ENCODE measurements at regions not wholly inside any gene's neighbourhood (a gene's known extent, or its start where the extent isn't known, plus 50 kb on each side); places are given as distances from the start of the nearest gene placed in this dataset.
"Not testable (repeated sequence)": the region's sequence is repeated elsewhere in the genome, so short reads cannot be mapped to it uniquely, and the experiment has no call there.

DNA sequence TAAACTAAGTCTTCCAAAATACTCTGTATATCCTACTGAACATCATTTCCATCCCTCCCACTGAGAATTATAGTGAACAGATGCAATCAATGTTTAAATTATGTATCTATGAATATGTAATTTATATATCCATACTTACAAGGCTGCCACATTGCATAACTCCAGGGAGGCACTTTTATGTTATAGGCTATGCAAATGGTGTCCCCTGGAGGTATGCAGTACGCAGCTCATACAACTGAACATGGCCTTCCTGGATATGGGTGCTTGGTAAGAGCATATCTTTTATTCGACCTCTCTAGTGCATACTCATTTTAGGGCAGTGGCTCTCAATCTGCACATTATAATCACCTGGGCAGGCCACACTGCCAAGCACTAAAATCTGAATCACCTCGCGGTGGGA, 127.3 kb downstream of the BANF2 start:
- no peaks in the 10 kb centered on the region for H3K27me3 Mint-ChIP-seq
- H3K27ac Mint-ChIP-seq: no peak overlapping the region
- no peak overlapping the region for H3K4me3 Mint-ChIP-seq
- H3K36me3 Mint-ChIP-seq (ENCODE audit: low read depth): no peaks in the 10 kb centered on the region
- H3K4me1 Mint-ChIP-seq (ENCODE audit: low read depth): peaks cover 8% of the 10 kb centered on the region
- intact Hi-C loops (cut with micrococcal nuclease): no loop called here
- H3K9me3 Mint-ChIP-seq: no peaks in the 10 kb centered on the region

DNA sequence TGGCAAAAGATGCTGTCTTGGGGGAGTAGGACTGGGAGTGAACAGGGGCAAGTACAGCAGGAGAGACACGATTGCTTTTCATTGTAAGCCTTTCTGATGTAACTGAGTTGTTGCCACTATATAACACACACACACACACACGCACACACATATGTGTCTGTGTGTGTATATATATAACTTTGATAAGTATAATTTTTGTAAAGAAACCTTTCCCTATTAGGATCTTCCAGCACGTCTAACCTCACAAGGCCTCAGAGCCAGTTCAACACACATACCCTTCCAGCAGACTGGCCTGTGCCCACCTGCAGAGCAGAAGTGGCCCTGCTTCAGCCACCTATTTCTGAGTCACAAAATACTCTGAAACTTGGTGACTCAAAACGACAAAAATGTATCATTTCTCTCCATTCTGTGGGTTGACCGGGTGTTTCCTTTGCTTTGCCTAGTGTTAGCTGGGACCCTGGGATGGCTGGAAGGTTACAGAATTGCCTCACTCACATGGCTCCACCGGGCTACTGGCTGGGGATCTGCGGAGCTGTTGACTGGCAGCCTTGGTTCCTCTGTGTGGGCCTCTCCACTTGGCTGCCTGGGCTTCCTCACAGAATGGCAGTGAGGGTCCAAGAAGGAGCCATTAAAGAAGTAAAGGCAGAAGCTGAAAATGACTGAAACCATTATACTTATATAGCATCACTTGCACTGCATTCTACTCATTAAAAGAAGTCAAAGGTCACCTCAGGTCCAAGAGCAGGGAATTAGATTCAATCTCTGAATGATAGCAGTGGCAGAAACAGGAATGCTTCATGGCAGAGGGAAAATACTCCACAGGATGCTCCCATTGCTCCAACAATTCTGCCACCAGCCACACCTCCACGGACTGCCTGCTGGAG, 126.4 kb downstream of the BANF2 start:
- intact Hi-C loops (cut with micrococcal nuclease): no loop called here
- Mint-ChIP-seq H3K27me3 (no peaks in the 10 kb centered on the region), H3K9me3 (no peaks in the 10 kb centered on the region), H3K4me1 (ENCODE audit: low read depth) (peaks cover 8% of the 10 kb centered on the region), H3K4me3 (no peak overlapping the region), H3K27ac (no peak overlapping the region), H3K36me3 (ENCODE audit: low read depth) (no peaks in the 10 kb centered on the region)

- no peak overlapping the region for H3K27ac Mint-ChIP-seq
- H3K27me3 Mint-ChIP-seq: peaks cover 2% of the 10 kb centered on the region
- no peaks in the 10 kb centered on the region for H3K9me3 Mint-ChIP-seq
- peaks cover 8% of the 10 kb centered on the region for H3K4me1 Mint-ChIP-seq (ENCODE audit: low read depth)
- intact Hi-C loops (cut with micrococcal nuclease): no loop called here
- no peaks in the 10 kb centered on the region for H3K36me3 Mint-ChIP-seq (ENCODE audit: low read depth)
- no peak overlapping the region for H3K4me3 Mint-ChIP-seq
These were observed 125.6 kb downstream of the BANF2 start for GRCh38 chr20:17825252-17825959.

DNA sequence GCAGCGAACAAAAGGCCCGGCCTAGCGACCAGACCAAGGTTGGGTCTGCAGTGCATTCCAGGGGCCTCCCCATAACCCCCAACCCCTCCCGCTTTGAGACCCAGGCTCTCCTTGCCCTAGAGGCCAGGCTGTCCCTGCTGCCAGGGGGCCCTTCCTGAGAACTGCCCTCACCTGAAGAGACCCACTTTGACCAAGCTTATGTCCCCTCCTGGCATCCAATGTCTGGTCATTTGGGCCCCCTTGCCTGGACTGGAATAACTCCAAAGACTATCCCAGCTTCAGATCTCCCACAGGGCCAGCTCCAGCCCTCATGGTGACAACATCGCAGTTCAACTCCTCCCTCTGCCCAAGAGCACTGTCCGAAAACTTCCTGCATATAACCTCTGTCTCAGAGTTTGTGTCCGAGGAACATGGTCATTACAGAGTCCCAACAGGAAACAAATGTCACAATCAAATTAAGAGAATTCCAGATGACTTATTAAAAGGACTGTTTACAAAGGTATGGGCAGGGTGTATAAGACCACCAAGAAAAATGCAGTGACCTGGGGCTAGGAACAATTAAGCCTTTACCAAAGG, 125.0 kb downstream of the BANF2 start:
- Mint-ChIP-seq H3K9me3 (peaks cover under 1% of the 10 kb centered on the region), H3K4me1 (ENCODE audit: low read depth) (peaks cover 8% of the 10 kb centered on the region), H3K36me3 (ENCODE audit: low read depth) (no peaks in the 10 kb centered on the region), H3K4me3 (no peak overlapping the region), H3K27ac (no peak overlapping the region), H3K27me3 (peaks cover 2% of the 10 kb centered on the region)
- intact Hi-C loops (cut with micrococcal nuclease): no loop called here

- no peaks in the 10 kb centered on the region for H3K36me3 Mint-ChIP-seq (ENCODE audit: low read depth)
- peaks cover 2% of the 10 kb centered on the region for H3K27me3 Mint-ChIP-seq
- no peak overlapping the region for H3K27ac Mint-ChIP-seq
- H3K4me1 Mint-ChIP-seq (ENCODE audit: low read depth): peaks cover 8% of the 10 kb centered on the region
- H3K4me3 Mint-ChIP-seq: no peak overlapping the region
- peaks cover 8% of the 10 kb centered on the region for H3K9me3 Mint-ChIP-seq
- intact Hi-C loops (cut with micrococcal nuclease): no loop called here
These were observed 123.8 kb downstream of the BANF2 start for GRCh38 chr20:17823409-17824144.

GRCh38 chr20:17822540-17823408, 123.0 kb downstream of the BANF2 start:
- Mint-ChIP-seq H3K27ac (no peak overlapping the region), H3K9me3 (peaks cover 8% of the 10 kb centered on the region), H3K27me3 (peaks cover 2% of the 10 kb centered on the region), H3K36me3 (ENCODE audit: low read depth) (no peaks in the 10 kb centered on the region), H3K4me3 (no peak overlapping the region), H3K4me1 (ENCODE audit: low read depth) (peaks cover 8% of the 10 kb centered on the region)
- intact Hi-C loops (cut with micrococcal nuclease): no loop called here

GRCh38 chr20:17822039-17822438, 122.3 kb downstream of the BANF2 start:
- intact Hi-C loops (cut with micrococcal nuclease): no loop called here
- H3K4me3 Mint-ChIP-seq: no peak overlapping the region
- peaks cover 8% of the 10 kb centered on the region for H3K4me1 Mint-ChIP-seq (ENCODE audit: low read depth)
- no peak overlapping the region for H3K27ac Mint-ChIP-seq
- peaks cover 8% of the 10 kb centered on the region for H3K9me3 Mint-ChIP-seq
- H3K36me3 Mint-ChIP-seq (ENCODE audit: low read depth): no peaks in the 10 kb centered on the region
- peaks cover 2% of the 10 kb centered on the region for H3K27me3 Mint-ChIP-seq

DNA sequence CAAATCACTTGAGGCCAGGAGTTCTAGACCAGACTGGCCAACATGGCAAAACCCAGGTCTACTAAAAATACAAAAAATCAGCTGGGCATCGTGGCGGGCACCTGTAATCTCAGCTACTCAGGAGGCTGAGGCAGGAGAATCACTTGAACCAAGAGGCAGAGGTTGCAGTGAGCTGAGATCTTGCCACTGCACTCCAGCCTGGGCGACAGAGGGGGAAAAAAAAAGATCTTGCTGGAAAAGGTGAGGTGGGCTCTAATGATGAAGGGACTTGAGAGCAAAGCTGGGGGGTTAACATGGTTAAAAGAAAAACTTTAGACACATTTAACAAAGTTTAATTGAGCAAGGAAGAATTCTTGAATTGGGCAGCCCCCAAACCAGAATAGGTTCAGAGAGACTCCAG, 121.8 kb downstream of the BANF2 start:
- H3K27me3 Mint-ChIP-seq; H3K9me3 Mint-ChIP-seq; H3K4me3 Mint-ChIP-seq; H3K36me3 Mint-ChIP-seq (ENCODE audit: low read depth); intact Hi-C loops (cut with micrococcal nuclease); H3K27ac Mint-ChIP-seq; H3K4me1 Mint-ChIP-seq (ENCODE audit: low read depth): not testable (repeated sequence)

DNA sequence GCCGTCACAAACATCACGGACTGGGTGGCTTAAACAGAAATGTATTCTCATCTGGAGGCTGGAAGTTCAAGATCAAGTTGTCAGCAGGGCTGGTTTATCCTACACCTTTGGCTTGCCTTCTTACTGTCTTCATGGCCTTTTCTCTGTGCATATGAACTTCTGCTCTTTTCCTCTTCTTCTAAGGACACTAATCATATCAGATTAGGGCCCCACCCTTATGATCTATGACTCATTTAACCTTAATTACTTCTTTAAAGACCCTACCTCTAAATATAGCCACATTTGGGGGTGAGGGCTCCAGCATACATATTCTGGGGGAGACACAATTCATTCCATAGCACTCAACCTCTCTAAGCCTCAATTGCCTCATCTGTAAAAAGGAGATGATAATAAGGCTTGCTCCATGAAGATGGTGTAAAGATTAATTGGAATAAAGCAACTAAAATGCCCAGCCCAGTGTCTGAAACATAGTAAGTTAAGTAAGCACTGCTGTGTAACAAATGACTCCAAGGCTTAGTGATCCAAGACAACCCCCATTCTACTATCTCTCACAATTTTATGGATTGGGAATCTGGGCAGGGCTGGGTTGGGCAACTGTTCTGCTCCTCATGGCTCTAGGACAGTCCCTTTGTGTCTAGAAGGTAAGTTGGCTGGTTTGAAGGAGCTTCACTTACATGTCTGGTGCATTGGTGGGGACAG, 119.8 kb downstream of the BANF2 start:
- H3K27ac Mint-ChIP-seq: no peak overlapping the region
- H3K36me3 Mint-ChIP-seq (ENCODE audit: low read depth): no peaks in the 10 kb centered on the region
- intact Hi-C loops (cut with micrococcal nuclease): no loop called here
- no peak overlapping the region for H3K4me3 Mint-ChIP-seq
- no peaks in the 10 kb centered on the region for H3K4me1 Mint-ChIP-seq (ENCODE audit: low read depth)
- H3K27me3 Mint-ChIP-seq: peaks cover 2% of the 10 kb centered on the region
- H3K9me3 Mint-ChIP-seq: peaks cover 8% of the 10 kb centered on the region

DNA sequence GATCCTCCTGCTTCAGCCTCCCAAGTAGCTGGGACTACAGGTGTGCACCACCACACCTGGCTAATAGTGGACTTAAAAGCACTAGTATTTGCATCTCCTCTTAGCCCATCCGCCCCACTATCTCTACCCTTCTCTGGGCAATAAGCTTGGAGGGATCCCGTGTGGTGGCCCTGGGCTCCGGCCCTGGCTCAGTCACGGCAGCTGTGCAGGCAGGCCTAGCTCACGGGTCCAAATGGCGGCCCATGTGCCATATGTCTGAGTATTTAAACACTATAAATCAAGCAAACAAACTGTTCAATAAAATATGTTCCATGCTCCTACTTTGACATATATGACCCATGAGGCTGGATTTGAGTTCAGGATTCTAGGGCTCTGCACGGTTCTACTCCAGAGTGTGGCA, 118.4 kb downstream of the BANF2 start:
- peaks cover 2% of the 10 kb centered on the region for H3K27me3 Mint-ChIP-seq
- no peaks in the 10 kb centered on the region for H3K4me1 Mint-ChIP-seq (ENCODE audit: low read depth)
- no peak overlapping the region for H3K27ac Mint-ChIP-seq
- intact Hi-C loops (cut with micrococcal nuclease): no loop called here
- no peak overlapping the region for H3K4me3 Mint-ChIP-seq
- H3K36me3 Mint-ChIP-seq (ENCODE audit: low read depth): no peaks in the 10 kb centered on the region
- H3K9me3 Mint-ChIP-seq: peaks cover 8% of the 10 kb centered on the region

DNA sequence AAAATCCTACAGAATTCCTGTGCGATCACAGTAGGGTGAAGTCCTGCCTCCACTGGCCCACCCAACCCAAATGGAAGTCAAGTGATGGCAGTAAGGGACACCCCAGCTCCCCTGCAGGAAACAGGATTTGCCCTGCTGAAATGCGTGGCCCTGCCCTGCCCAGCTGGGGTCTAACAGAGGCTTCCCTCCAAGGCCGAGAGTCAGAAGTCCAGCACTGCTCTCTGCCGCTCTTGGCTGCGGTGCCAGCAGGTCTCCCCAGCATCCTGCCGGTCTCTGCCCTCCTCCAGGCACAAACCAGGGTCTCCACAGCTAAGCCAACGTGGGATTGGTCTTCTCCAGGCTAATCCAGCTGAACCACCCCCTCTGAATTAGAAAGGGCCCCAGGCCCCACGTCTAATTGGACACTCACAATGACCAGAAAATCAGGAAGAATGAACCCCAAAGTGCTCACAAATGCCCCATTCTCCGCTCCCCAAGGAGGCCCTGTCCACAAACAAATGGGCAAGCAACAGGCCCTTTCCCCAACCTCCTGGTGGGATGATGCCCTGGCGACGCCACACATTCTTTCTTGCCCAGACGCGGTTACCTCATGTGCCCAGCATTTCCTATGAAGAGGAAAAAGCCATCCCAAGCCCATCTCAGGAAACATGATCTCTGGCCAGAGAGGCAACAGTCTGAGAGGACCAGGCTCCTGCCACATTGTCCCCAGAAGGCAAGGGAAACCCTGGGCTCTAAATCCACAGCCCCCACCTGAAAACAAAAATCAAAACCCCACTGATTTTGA, 117.2 kb downstream of the BANF2 start:
- intact Hi-C loops (cut with micrococcal nuclease): no loop called here
- Mint-ChIP-seq H3K4me1 (ENCODE audit: low read depth) (no peaks in the 10 kb centered on the region), H3K36me3 (ENCODE audit: low read depth) (no peaks in the 10 kb centered on the region), H3K27ac (no peak overlapping the region), H3K4me3 (no peak overlapping the region), H3K27me3 (peaks cover 2% of the 10 kb centered on the region), H3K9me3 (peaks cover 8% of the 10 kb centered on the region)

DNA sequence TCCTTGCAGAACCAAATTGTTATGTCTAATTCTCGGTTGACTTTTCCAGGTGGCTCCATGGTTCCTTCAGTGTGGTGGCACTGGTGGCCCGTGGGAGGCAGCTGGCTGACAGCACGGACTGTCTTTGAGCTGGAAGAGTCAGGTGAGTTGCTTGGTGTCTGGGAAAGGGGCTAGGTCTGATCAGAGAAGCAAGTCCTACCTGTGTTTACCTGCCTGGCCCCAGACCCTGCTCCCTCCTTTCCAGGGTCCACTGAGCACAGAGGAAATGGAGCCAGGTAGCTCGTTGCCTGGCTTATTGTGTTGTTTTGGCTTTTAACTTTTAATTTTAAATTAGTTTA, 111.8 kb downstream of the BANF2 start:
- Mint-ChIP-seq H3K27ac (no peak overlapping the region), H3K4me3 (no peak overlapping the region), H3K27me3 (no peaks in the 10 kb centered on the region), H3K4me1 (ENCODE audit: low read depth) (no peaks in the 10 kb centered on the region), H3K9me3 (no peaks in the 10 kb centered on the region), H3K36me3 (ENCODE audit: low read depth) (no peaks in the 10 kb centered on the region)
- intact Hi-C loops (cut with micrococcal nuclease): no loop called here

Data from dendritic cell treated with granulocyte-macrophage colony-stimulating factor and Interleukin-4, amounts not matched to agents 40 ng/mL and 50 ng/mL, for 4 days (primary cell).